Smooth muscle cell (in vitro differentiated cells): ENCODE measurements at regions not wholly inside any gene's neighbourhood (a gene's known extent, or its start where the extent isn't known, plus 50 kb on each side); places are given as distances from the start of the nearest gene placed in this dataset.

Source experiments
- DNase-seq: peaks from one replicate; lab custom pipeline; 2025; ENCODE audit not compliant: unreplicated experiment; lab: John Stamatoyannopoulos, UW
- H2AFZ ChIP-seq: fragments of 200-600 bp; sonication (generic); 2 replicates; pipeline ENCODE4 v1.6.0; 2016; ENCODE audit warnings: antibody characterized with exemption, low read depth, mild to moderate bottlenecking
- H3F3A ChIP-seq: fragments of 200-600 bp; sonication (generic); 2 replicates; pipeline ENCODE4 v1.6.0; 2017; ENCODE audit warnings: antibody characterized with exemption, low read depth
- H3K27ac ChIP-seq: fragments of 200-600 bp; sonication (generic); 2 replicates; pipeline ENCODE4 v1.5.1; 2016; ENCODE audit warnings: low read depth, mild to moderate bottlenecking
- H3K27me3 ChIP-seq: fragments of 200-600 bp; sonication (generic); 2 replicates; pipeline ENCODE4 v1.6.1; 2016; ENCODE audit warnings: low read depth, mild to moderate bottlenecking
- H3K36me3 ChIP-seq: fragments of 200-600 bp; sonication (generic); 2 replicates; pipeline ENCODE4 v1.5.1; 2016; ENCODE audit warnings: low read depth
- H3K4me1 ChIP-seq: fragments of 200-600 bp; sonication (generic); 2 replicates; pipeline ENCODE4 v1.5.1; 2016; ENCODE audit warnings: low read depth
- H3K4me2 ChIP-seq: fragments of 200-600 bp; sonication (generic); 2 replicates; pipeline ENCODE4 v1.6.0; 2016; ENCODE audit warnings: mild to moderate bottlenecking
- H3K4me3 ChIP-seq: fragments of 200-600 bp; sonication (generic); 2 replicates; pipeline ENCODE4 v1.5.1; 2016; ENCODE audit warnings: mild to moderate bottlenecking
- H3K79me2 ChIP-seq: fragments of 200-600 bp; sonication (generic); 2 replicates; pipeline ENCODE4 v1.6.0; 2016; ENCODE audit warnings: low read depth, mild to moderate bottlenecking
- H3K9ac ChIP-seq: fragments of 200-600 bp; sonication (generic); 2 replicates; pipeline ENCODE4 v1.6.0; 2016; ENCODE audit warnings: low read depth
- H3K9me3 ChIP-seq: fragments of 200-600 bp; sonication (generic); replicated peaks from 2 replicates; pipeline ENCODE4 v1.5.1; 2016; ENCODE audit warnings: low read depth
- H4K20me1 ChIP-seq: fragments of 200-600 bp; sonication (generic); 2 replicates; pipeline ENCODE4 v1.6.0; 2016; ENCODE audit warnings: low read depth
- CTCF ChIP-seq: fragments of 200-600 bp; sonication (generic); IDR thresholded peaks from 2 replicates; pipeline ENCODE4 v1.5.1; 2017; ENCODE audit warnings: borderline replicate concordance, mild to moderate bottlenecking, antibody characterized with exemption; ENCODE audit not compliant: insufficient read depth, poor library complexity, severe bottlenecking
- whole genome bisulfite sequencing: methylation state at CpG from one replicate; pipeline ENCODE4 v1.1.7; 2016; ENCODE audit warnings: low lambda C conversion rate; 5-methylcytosine and 5-hydroxymethylcytosine counted together

- Histone ChIP-seq H3K9me3 (no peaks in the 10 kb centered on the region), H3K27me3 (no peaks in the 10 kb centered on the region), H3F3A (no peaks in the 10 kb centered on the region), H3K79me2 (no peaks in the 10 kb centered on the region), H3K4me3 (no peak overlapping the region), H2AFZ (no peak overlapping the region), H3K4me1 (no peaks in the 10 kb centered on the region), H3K4me2 (no peak overlapping the region), H3K9ac (no peak overlapping the region), H3K27ac (no peak overlapping the region), H4K20me1 (no peaks in the 10 kb centered on the region), H3K36me3 (no peaks in the 10 kb centered on the region)
- 41% methylated on average over 3 of the region's 3 CpGs for WGBS
- TF ChIP-seq CTCF: no peak
- no peak for DNase-seq
Observed at GRCh38 chr11:39917256-39917655, 1542.2 kb downstream of the LRRC4C start.

GRCh38 chr11:39910087-39910486 is 1549.4 kb downstream of the LRRC4C start:
- Histone ChIP-seq H3K36me3 (no peaks in the 10 kb centered on the region), H3K4me3 (no peak overlapping the region), H4K20me1 (no peaks in the 10 kb centered on the region), H3K9me3 (no peaks in the 10 kb centered on the region), H3K79me2 (no peaks in the 10 kb centered on the region), H3K27me3 (no peaks in the 10 kb centered on the region), H3K9ac (no peak overlapping the region), H3K4me2 (no peak overlapping the region), H3F3A (no peaks in the 10 kb centered on the region), H3K27ac (no peak overlapping the region), H2AFZ (no peak overlapping the region), H3K4me1 (no peaks in the 10 kb centered on the region)
- no peak for DNase-seq
- TF ChIP-seq CTCF: no peak

DNA sequence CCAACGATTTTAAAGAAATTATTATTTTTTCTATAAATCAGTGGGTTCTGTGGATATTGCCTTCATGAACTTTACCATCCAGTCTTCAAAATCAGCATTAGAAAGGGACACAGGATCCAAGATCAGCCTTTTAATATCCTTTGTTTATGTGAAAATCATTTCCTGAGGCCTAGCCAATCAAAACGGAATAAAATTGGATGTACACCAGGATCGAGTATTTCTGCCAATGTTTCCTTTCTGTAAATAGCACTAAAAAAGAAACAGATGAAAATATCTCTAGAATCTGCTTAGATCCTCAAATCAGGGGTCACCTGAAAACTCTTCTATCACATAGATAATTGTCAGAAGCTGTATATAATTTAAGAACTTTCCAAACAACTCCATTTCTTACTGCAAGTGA is 1598.5 kb downstream of the LRRC4C start:
- no peak for DNase-seq
- H4K20me1 ChIP-seq: no peaks in the 10 kb centered on the region
- no peak overlapping the region for H3K27ac ChIP-seq
- H3K36me3 ChIP-seq: no peaks in the 10 kb centered on the region
- no peak overlapping the region for H3K4me2 ChIP-seq
- no peaks in the 10 kb centered on the region for H3K27me3 ChIP-seq
- peaks cover 5% of the 10 kb centered on the region for H3K9me3 ChIP-seq
- no peak overlapping the region for H3K4me3 ChIP-seq
- H3K4me1 ChIP-seq: no peaks in the 10 kb centered on the region
- no peaks in the 10 kb centered on the region for H3K79me2 ChIP-seq
- WGBS: 91% methylated on average over 3 of the region's 3 CpGs
- no peak overlapping the region for H3K9ac ChIP-seq
- no peak for TF ChIP-seq CTCF
- no peaks in the 10 kb centered on the region for H3F3A ChIP-seq
- H2AFZ ChIP-seq: no peak overlapping the region

DNA sequence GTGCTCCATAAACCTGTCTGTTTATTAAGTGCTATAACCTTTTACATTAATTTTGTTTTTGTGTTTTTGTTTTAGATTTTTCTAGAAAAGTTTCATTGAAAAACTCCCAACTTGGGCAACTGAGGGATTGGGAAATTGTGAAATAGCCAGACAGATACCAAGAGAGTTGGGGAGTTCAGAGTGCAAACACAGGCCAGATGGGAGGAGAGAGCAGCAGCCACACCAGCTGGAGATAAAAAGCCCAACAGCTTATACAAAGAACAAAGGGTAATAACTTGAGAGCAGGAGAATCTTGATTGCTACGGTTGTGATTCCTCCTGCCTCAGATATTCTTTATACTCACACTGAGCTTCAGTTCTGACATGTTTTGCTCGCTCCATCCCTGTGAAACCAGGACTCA is 1642.2 kb downstream of the LRRC4C start:
- Histone ChIP-seq H3K36me3 (no peaks in the 10 kb centered on the region), H3K27ac (no peak overlapping the region), H3K4me2 (no peak overlapping the region), H3F3A (no peaks in the 10 kb centered on the region), H3K4me3 (no peak overlapping the region), H3K27me3 (no peaks in the 10 kb centered on the region), H3K79me2 (no peaks in the 10 kb centered on the region), H4K20me1 (no peaks in the 10 kb centered on the region), H2AFZ (peak overlapping the region; percentile 8), H3K9me3 (peaks cover 3% of the 10 kb centered on the region), H3K4me1 (no peaks in the 10 kb centered on the region), H3K9ac (no peak overlapping the region)
- no peak for TF ChIP-seq CTCF
- 57% methylated on average over 2 of the region's 2 CpGs for WGBS
- no peak for DNase-seq
